PC-3 (cell line): ENCODE measurements at regions not wholly inside any gene's neighbourhood (a gene's known extent, or its start where the extent isn't known, plus 50 kb on each side); places are given as distances from the start of the nearest gene placed in this dataset.

Source experiments
- ATAC-seq: fragments of 200-7000 bp; cut with Tn5 transposase; 2 replicates; pipeline ENCODE4 v1.9.1; 2020; ENCODE audit warnings: mild to moderate bottlenecking, moderate library complexity
- BruUV-seq: library from RNA; stranded (reverse); fragments of 400-500 nt; replicated peaks from 2 replicates; lab custom pipeline; 2021; lab: Mats Ljungman, UMichigan
- CTCF ChIA-PET: fragments of 300-600 bp; sonication (Branson Sonifier 250); formaldehyde crosslinking; loops from one replicate; lab custom pipeline; 2022; ENCODE audit warnings: antibody characterized with exemption; lab: Charles Lee
- POLR2A ChIA-PET: fragments of 300-600 bp; sonication (Branson Sonifier 250); formaldehyde crosslinking; loops from one replicate; lab custom pipeline; 2022; ENCODE audit warnings: antibody characterized with exemption; ENCODE audit not compliant: unreplicated experiment; lab: Charles Lee
- DNase-seq: peaks from one replicate; pipeline ENCODE4 v3.0.0-alpha.2; 2015
- H2AFZ ChIP-seq: fragments of 300-600 bp; sonication (generic); 2 replicates; pipeline ENCODE4 v1.6.0; 2016; ENCODE audit warnings: antibody characterized with exemption, low read length
- H3F3A ChIP-seq: fragments of 300-600 bp; sonication (generic); one replicate; pipeline ENCODE4 v1.6.0; 2017; ENCODE audit warnings: antibody characterized with exemption, low read length, control low read depth, mild to moderate bottlenecking; ENCODE audit not compliant: unreplicated experiment
- H3K27ac ChIP-seq: fragments of 300-600 bp; sonication (generic); 2 replicates; pipeline ENCODE4 v1.5.1; 2016; ENCODE audit warnings: mild to moderate bottlenecking, low read length
- H3K27me3 ChIP-seq: fragments of 300-600 bp; sonication (generic); 2 replicates; pipeline ENCODE4 v1.6.1; 2016; ENCODE audit warnings: low read length, mixed read lengths
- H3K36me3 ChIP-seq: fragments of 300-600 bp; sonication (generic); 2 replicates; pipeline ENCODE4 v1.6.1; 2016; ENCODE audit warnings: low read depth, mixed run types, low read length, mixed read lengths
- H3K4me1 ChIP-seq: fragments of 300-600 bp; sonication (generic); 2 replicates; pipeline ENCODE4 v1.5.1; 2016; ENCODE audit warnings: low read length; ENCODE audit not compliant: insufficient read depth
- H3K4me2 ChIP-seq: fragments of 300-600 bp; sonication (generic); 2 replicates; pipeline ENCODE4 v1.6.0; 2016; ENCODE audit warnings: low read length
- H3K4me3 ChIP-seq: fragments of 300-600 bp; sonication (generic); 2 replicates; pipeline ENCODE4 v1.5.1; 2016; ENCODE audit warnings: mild to moderate bottlenecking, low read length, mixed read lengths
- H3K79me2 ChIP-seq: fragments of 300-600 bp; sonication (generic); 2 replicates; pipeline ENCODE4 v1.6.1; 2017; ENCODE audit warnings: low read length, mixed read lengths
- H3K9ac ChIP-seq: fragments of 300-600 bp; sonication (generic); 2 replicates; pipeline ENCODE4 v1.6.0; 2016; ENCODE audit warnings: mild to moderate bottlenecking, low read length
- H3K9me2 ChIP-seq: fragments of 300-600 bp; sonication (generic); replicated peaks from 2 replicates; pipeline ENCODE4 v1.6.1; 2016; ENCODE audit warnings: mixed run types, low read length, mixed read lengths
- H3K9me3 ChIP-seq: fragments of 300-600 bp; sonication (generic); 2 replicates; pipeline ENCODE4 v1.6.1; 2016; ENCODE audit warnings: low read length, mixed read lengths
- H4K20me1 ChIP-seq: fragments of 300-600 bp; sonication (generic); 2 replicates; pipeline ENCODE4 v1.6.1; 2016; ENCODE audit warnings: low read length, mixed read lengths
- EZH2 ChIP-seq: fragments of 300-600 bp; sonication (generic); IDR thresholded peaks from one replicate; pipeline ENCODE4 v1.6.1; 2017; ENCODE audit warnings: antibody characterized with exemption, mild to moderate bottlenecking, low read length; ENCODE audit not compliant: unreplicated experiment
- EZH2phosphoT487 ChIP-seq: fragments of 300-600 bp; sonication (generic); IDR thresholded peaks from 2 replicates; pipeline ENCODE4 v1.6.1; 2018; ENCODE audit warnings: mild to moderate bottlenecking, antibody characterized with exemption, low read length, borderline replicate concordance
- intact Hi-C: fragments of 100-400 bp; cut with micrococcal nuclease; formaldehyde crosslinking; loops from 2 replicates; pipeline ENCODE4 v1.9.0; 2023
- TF ChIP-seq, protein P1 (sequence below): fragments of 300-600 bp; sonication (generic); conservative IDR thresholded peaks from 2 replicates; pipeline ENCODE4 v1.5.1; 2017; ENCODE audit warnings: antibody characterized with exemption, low read depth, mild to moderate bottlenecking, low read length

DNA sequence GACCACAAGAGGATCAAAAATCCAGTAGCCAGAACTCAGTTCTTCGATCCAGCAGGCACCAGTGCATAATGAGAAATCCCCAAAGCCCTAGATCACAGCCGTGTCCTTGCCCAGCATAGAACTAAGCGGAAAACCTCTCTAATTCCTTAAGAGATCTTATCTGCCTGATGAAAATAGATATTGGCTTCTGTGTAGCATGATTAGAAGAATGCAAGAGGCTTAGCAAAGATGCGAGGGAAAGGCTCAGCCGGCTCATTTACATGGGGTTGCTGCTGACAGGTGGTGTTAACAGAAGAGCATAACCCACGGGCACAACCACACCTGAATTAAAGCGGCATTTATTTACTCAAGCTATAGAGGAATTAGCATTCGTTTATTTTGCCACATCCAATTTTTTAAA lies 400.0 kb upstream of the ADAMTS16 start:
- H3K4me1 ChIP-seq: no peaks in the 10 kb centered on the region
- H3K4me3 ChIP-seq: no peak overlapping the region
- H3F3A ChIP-seq: no peaks in the 10 kb centered on the region
- DNase-seq (no peak), ATAC-seq (no peak)
- no peak overlapping the region for H3K9ac ChIP-seq
- BruUV-seq: no TSS peak
- no peaks in the 10 kb centered on the region for H4K20me1 ChIP-seq
- no peaks in the 10 kb centered on the region for H3K79me2 ChIP-seq
- H3K36me3 ChIP-seq: no peaks in the 10 kb centered on the region
- no peaks in the 10 kb centered on the region for H3K9me2 ChIP-seq
- intact Hi-C loops: no loop called here
- CTCF ChIA-PET: no interaction called here
- H3K9me3 ChIP-seq: peaks cover 9% of the 10 kb centered on the region
- POLR2A ChIA-PET: no interaction called here
- H3K4me2 ChIP-seq: no peak overlapping the region
- no peak overlapping the region for H2AFZ ChIP-seq
- H3K27me3 ChIP-seq: no peaks in the 10 kb centered on the region
- TF ChIP-seq, protein P1, sequence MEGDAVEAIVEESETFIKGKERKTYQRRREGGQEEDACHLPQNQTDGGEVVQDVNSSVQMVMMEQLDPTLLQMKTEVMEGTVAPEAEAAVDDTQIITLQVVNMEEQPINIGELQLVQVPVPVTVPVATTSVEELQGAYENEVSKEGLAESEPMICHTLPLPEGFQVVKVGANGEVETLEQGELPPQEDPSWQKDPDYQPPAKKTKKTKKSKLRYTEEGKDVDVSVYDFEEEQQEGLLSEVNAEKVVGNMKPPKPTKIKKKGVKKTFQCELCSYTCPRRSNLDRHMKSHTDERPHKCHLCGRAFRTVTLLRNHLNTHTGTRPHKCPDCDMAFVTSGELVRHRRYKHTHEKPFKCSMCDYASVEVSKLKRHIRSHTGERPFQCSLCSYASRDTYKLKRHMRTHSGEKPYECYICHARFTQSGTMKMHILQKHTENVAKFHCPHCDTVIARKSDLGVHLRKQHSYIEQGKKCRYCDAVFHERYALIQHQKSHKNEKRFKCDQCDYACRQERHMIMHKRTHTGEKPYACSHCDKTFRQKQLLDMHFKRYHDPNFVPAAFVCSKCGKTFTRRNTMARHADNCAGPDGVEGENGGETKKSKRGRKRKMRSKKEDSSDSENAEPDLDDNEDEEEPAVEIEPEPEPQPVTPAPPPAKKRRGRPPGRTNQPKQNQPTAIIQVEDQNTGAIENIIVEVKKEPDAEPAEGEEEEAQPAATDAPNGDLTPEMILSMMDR: no peak
- TF ChIP-seq EZH2phosphoT487 (no peak), EZH2 (no peak)
- no peak overlapping the region for H3K27ac ChIP-seq

DNA sequence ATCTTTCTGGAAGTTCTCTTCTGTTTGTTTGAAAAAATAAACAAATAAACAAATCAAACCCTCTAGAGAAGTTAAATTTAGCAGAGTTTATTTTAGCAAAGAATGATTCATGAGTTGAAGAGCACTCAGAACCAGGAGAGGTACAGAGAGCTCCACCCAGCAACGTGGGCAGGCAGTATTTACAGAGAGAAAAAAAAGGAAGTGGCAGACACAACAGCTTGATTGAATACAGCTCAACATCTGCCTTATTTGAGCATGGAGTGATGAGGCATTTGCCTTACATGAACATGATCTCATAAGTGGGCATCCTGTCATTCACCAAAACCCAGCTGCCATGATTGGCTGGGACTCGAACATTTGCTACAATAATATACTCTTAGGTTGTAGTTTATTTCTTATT lies 381.6 kb upstream of the ADAMTS16 start:
- Histone ChIP-seq H2AFZ (no peak overlapping the region), H3K27ac (no peak overlapping the region), H3K9ac (no peak overlapping the region), H3K4me3 (no peak overlapping the region), H3K9me2 (no peaks in the 10 kb centered on the region), H3K4me1 (no peaks in the 10 kb centered on the region), H3K27me3 (no peaks in the 10 kb centered on the region), H3K36me3 (no peaks in the 10 kb centered on the region), H4K20me1 (no peaks in the 10 kb centered on the region), H3K79me2 (no peaks in the 10 kb centered on the region), H3F3A (no peaks in the 10 kb centered on the region), H3K4me2 (no peak overlapping the region), H3K9me3 (0 out of 2 replicates have a peak, but pooled peaks cover 9% of the 10 kb centered on the region)
- ATAC-seq (no peak), DNase-seq (no peak)
- BruUV-seq: no TSS peak
- ChIA-PET POLR2A (no interaction called here), CTCF (no interaction called here)
- TF ChIP-seq, protein P1: no peak
- no peak for TF ChIP-seq EZH2phosphoT487
- no peak for TF ChIP-seq EZH2
- intact Hi-C loops: no loop called here

DNA sequence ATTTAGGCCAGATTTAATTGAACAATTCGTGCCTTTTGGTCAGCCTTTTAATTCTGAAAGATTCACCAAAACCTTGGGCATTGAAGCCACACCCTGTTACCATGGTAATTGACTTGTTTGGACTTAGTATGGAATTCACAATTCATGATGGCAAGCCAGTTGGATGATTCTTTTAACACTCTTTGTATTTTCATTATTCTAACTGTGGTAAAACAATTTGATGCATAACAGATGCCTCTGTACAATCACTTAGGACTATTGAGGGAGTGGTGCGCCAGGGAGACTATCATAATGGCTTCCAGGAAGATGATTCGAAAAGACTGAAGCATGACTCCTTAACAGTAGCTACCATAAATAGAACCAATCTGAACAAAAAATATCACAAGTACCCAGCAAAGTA lies 381.1 kb upstream of the ADAMTS16 start:
- TF ChIP-seq EZH2: no peak
- TF ChIP-seq EZH2phosphoT487: no peak
- TF ChIP-seq, protein P1: no peak
- Histone ChIP-seq H3K9me2 (no peaks in the 10 kb centered on the region), H3K9ac (no peak overlapping the region), H3K4me2 (no peak overlapping the region), H3K27ac (no peak overlapping the region), H2AFZ (no peak overlapping the region), H3K4me1 (no peaks in the 10 kb centered on the region), H3K79me2 (no peaks in the 10 kb centered on the region), H3K27me3 (no peaks in the 10 kb centered on the region), H3K9me3 (0 out of 2 replicates have a peak, but pooled peaks cover 9% of the 10 kb centered on the region), H4K20me1 (no peaks in the 10 kb centered on the region), H3K36me3 (no peaks in the 10 kb centered on the region), H3F3A (no peaks in the 10 kb centered on the region), H3K4me3 (no peak overlapping the region)
- POLR2A ChIA-PET: no interaction called here
- no peak for ATAC-seq
- BruUV-seq: no TSS peak
- intact Hi-C loops: no loop called here
- DNase-seq: no peak
- CTCF ChIA-PET: no interaction called here
